ENCODE measurements at regions not wholly inside any gene's neighbourhood (a gene's known extent, or its start where the extent isn't known, plus 50 kb on each side); places are given as distances from the start of the nearest gene placed in this dataset.

- TF ChIP-seq ZNF584 (CRISPR knock-in tag; IDR thresholded peaks at IDR 0.05; ENCODE audit: low read depth) (no peak), EP300 (IDR thresholded peaks at IDR 0.05; ENCODE audit: low read length) (no peak), SP2 (IDR thresholded peaks at IDR 0.05; ENCODE audit: extremely low read depth, low read depth, low read length, poor library complexity, severe bottlenecking) (no peak), POLR2B (IDR thresholded peaks at IDR 0.05; ENCODE audit: low read depth, partially characterized antibody) (no peak), SAP30 (IDR thresholded peaks at IDR 0.05; ENCODE audit: borderline replicate concordance, insufficient read depth, low read depth, low read length, poor library complexity, severe bottlenecking) (no peak), ZNF445 (CRISPR knock-in tag; IDR thresholded peaks at IDR 0.05; ENCODE audit: low read depth) (no peak), NRF1 (conservative IDR thresholded peaks at IDR 0.05 in 1 of 2, IDR thresholded peaks at IDR 0.05 in 1 of 2) (no peak), SNRNP70 (optimal IDR thresholded peaks at IDR 0.05; ENCODE audit: low read depth, low read length) (no peak), GTF2A2 (tag; IDR thresholded peaks at IDR 0.05) (no peak), NR1H2 (CRISPR knock-in tag; IDR thresholded peaks at IDR 0.05) (no peak)
- 0% methylated on average over 4 of the region's 4 CpGs for WGBS (ENCODE audit: insufficient coverage, low coverage, missing lambda C conversion rate)
- no peak for FAIRE-seq
Measured at GRCh38 chr3:113063126-113063894, 72.5 kb downstream of the GTPBP8 start.

More at GRCh38 chr3:113063126-113063894, 72.5 kb downstream of the GTPBP8 start:
- no peaks in the 10 kb centered on the region; a peak in 1 of 5 replicates for H3K27me3 ChIP-seq (ENCODE audit: control insufficient read depth in 2 of 2, insufficient read depth in 2 of 2, low read length in 2 of 2)
- H3K9me1 ChIP-seq (ENCODE audit: control insufficient read depth, insufficient read depth, low read length), result no peaks in the 10 kb centered on the region
- H3K4me1 ChIP-seq (replicated peaks in 1 of 2; ENCODE audit: control insufficient read depth in 2 of 2, insufficient read depth in 2 of 2, low read length in 2 of 2), result no peaks in the 10 kb centered on the region
- H3K9ac ChIP-seq (ENCODE audit: insufficient read depth in 1 of 2, low read depth in 2 of 2, low read length in 2 of 2), result no peak overlapping the region
- ChIA-PET POLR2A (interaction anchor here (0.6 kb wide), 1 partner anchor 543 kb away, joined by 3 read pairs; no protein-coding TSS in a partner anchor), CTCF (ENCODE audit: low intra/inter-chr PET ratio) (no interaction called here)
- DNase-seq (ENCODE audit: extremely low read depth in 1 of 4, low spot score in 3 of 4) (no peak), ATAC-seq (no peak)
- intact Hi-C loops (cut with micrococcal nuclease) (no loop called here), in situ Hi-C loops (cut with MboI) (loop anchor here (25.0 kb wide), 1 partner anchor 549 kb away; no protein-coding TSS in a partner anchor)
- H2AFZ ChIP-seq (ENCODE audit: low read depth, low read length), result no peak overlapping the region
- H3K27ac ChIP-seq (ENCODE audit: extremely low read depth, low read depth, low read length), result no peak overlapping the region
- no peaks in the 10 kb centered on the region for H3K79me2 ChIP-seq (ENCODE audit: control insufficient read depth, insufficient read depth, low read length)
- H3K36me3 ChIP-seq (ENCODE audit: control insufficient read depth, insufficient read depth, low read length), result no peaks in the 10 kb centered on the region
- H3K4me3 ChIP-seq, result no peak overlapping the region
- no peaks in the 10 kb centered on the region for H3K9me3 ChIP-seq (replicated peaks; ENCODE audit: control insufficient read depth, insufficient read depth, low read depth, low read length)
- no peaks in the 10 kb centered on the region for H4K20me1 ChIP-seq (replicated peaks; ENCODE audit: control insufficient read depth, insufficient read depth, low read length)
- no peak overlapping the region for H3K4me2 ChIP-seq (ENCODE audit: insufficient read depth, low read length)
- no TSS peak for BruUV-seq (replicated peaks)

Measured in K562 (cell line).